GM12878 (cell line): ENCODE measurements at regions not wholly inside any gene's neighbourhood (a gene's known extent, or its start where the extent isn't known, plus 50 kb on each side); places are given as distances from the start of the nearest gene placed in this dataset.

ENCODE experiments used
- ATAC-seq: fragments of 200-7000 bp; cut with Tn5 transposase; 3 replicates; pipeline ENCODE4 v1.9.1; 2020; ENCODE audit warnings: mild to moderate bottlenecking, moderate library complexity
- BruUV-seq: library from RNA; stranded (reverse); fragments of 400-500 nt; replicated peaks from 2 replicates; lab custom pipeline; 2021; lab: Mats Ljungman, UMichigan
- CTCF ChIA-PET: fragments of 300-600 bp; sonication (Branson Sonifier 250); formaldehyde crosslinking; extraction: SDS; loops from one replicate; lab custom pipeline; 2021; ENCODE audit warnings: inconsistent platforms; lab: Yijun Ruan, JAX
- POLR2A ChIA-PET: fragments of 350-600 bp; formaldehyde crosslinking; extraction: SDS; loops from one replicate; lab custom pipeline; 2021; ENCODE audit warnings: inconsistent platforms; lab: Charles Lee
- RAD21 ChIA-PET: fragments of 300-600 bp; sonication (Branson Sonifier 250); formaldehyde crosslinking; loops from one replicate; lab custom pipeline; 2023; ENCODE audit warnings: antibody characterized with exemption; ENCODE audit not compliant: unreplicated experiment; lab: Charles Lee
- SMC1A ChIA-PET: fragments of 300-600 bp; sonication (Branson Sonifier 250); formaldehyde crosslinking; loops from one replicate; lab custom pipeline; 2023; ENCODE audit not compliant: unreplicated experiment, uncharacterized antibody; lab: Charles Lee
- DNase-seq: peaks from one replicate; pipeline ENCODE4 v3.0.0-alpha.2; 2011; ENCODE audit warnings: low read depth, low spot score
- FAIRE-seq: peaks from 3 replicates; lab custom pipeline; 2011; peaks lifted over from hg19 to GRCh38; lab: Jason Lieb, UNC
- H2AFZ ChIP-seq: 2 replicates; pipeline ENCODE4 v1.6.0; 2011; ENCODE audit warnings: low read depth, low read length, control low read depth; ENCODE audit not compliant: control insufficient read depth
- H3K27ac ChIP-seq: 2 replicates; pipeline ENCODE4 v1.5.1; 2011; ENCODE audit warnings: control low read depth; ENCODE audit not compliant: control insufficient read depth, insufficient read depth
- H3K27me3 ChIP-seq, 2 experiments: replicated peaks in 1 of 2; 2 replicates each; pipeline versions ENCODE4 v1.6.0 to v1.6.1; 2011; ENCODE audit warnings: low read length in 1 of 2; ENCODE audit not compliant: control insufficient read depth in 2 of 2, insufficient read depth in 2 of 2
- H3K36me3 ChIP-seq, 2 experiments: 2 replicates each; pipeline ENCODE4 v1.5.1; 2011; ENCODE audit warnings: low read length in 1 of 2; ENCODE audit not compliant: control insufficient read depth in 2 of 2, insufficient read depth in 2 of 2
- H3K4me1 ChIP-seq: 2 replicates; pipeline ENCODE4 v1.6.1; 2011; ENCODE audit warnings: mild to moderate bottlenecking, low read length, moderate library complexity, mixed read lengths; ENCODE audit not compliant: control insufficient read depth, insufficient read depth
- H3K4me2 ChIP-seq: 2 replicates; pipeline ENCODE4 v1.6.0; 2011; ENCODE audit warnings: control low read depth; ENCODE audit not compliant: control insufficient read depth, insufficient read depth
- H3K4me3 ChIP-seq: fragments of 200-600 bp; sonication (generic); 2 replicates; pipeline ENCODE4 v1.5.1; 2016
- H3K79me2 ChIP-seq: 2 replicates; pipeline ENCODE4 v1.6.0; 2011; ENCODE audit warnings: low read length; ENCODE audit not compliant: control insufficient read depth, insufficient read depth
- H3K9ac ChIP-seq: 2 replicates; pipeline ENCODE4 v1.8.0; 2011; ENCODE audit warnings: low read length, control low read depth, mixed read lengths; ENCODE audit not compliant: control insufficient read depth, insufficient read depth
- H3K9me3 ChIP-seq: replicated peaks from 3 replicates; pipeline ENCODE4 v1.5.1; 2011; ENCODE audit warnings: mild to moderate bottlenecking, low read length; ENCODE audit not compliant: control insufficient read depth, insufficient read depth
- H4K20me1 ChIP-seq: 2 replicates; pipeline ENCODE4 v1.6.0; 2011; ENCODE audit not compliant: control insufficient read depth, insufficient read depth
- CEBPZ ChIP-seq: fragments of 150-350 bp; IDR thresholded peaks from 2 replicates; pipeline ENCODE4 v1.6.1; 2016; ENCODE audit warnings: low read depth, low read length
- CREM ChIP-seq: IDR thresholded peaks from 2 replicates; pipeline ENCODE4 v1.6.1; 2014; ENCODE audit warnings: antibody characterized with exemption, low read depth
- GABPA ChIP-seq: IDR thresholded peaks from 2 replicates; pipeline ENCODE4 v1.6.1; 2014; ENCODE audit warnings: antibody characterized with exemption, low read depth, mild to moderate bottlenecking, inconsistent platforms
- IKZF1 ChIP-seq: fragments of 450-650 bp; conservative IDR thresholded peaks from 2 replicates; pipeline ENCODE4 v1.6.1; 2017; ENCODE audit warnings: antibody characterized with exemption, mild to moderate bottlenecking
- MYB ChIP-seq: fragments of 150-350 bp; IDR thresholded peaks from 2 replicates; pipeline ENCODE4 v1.6.1; 2014; ENCODE audit warnings: mild to moderate bottlenecking, low read depth, low read length, borderline replicate concordance
- NFYA ChIP-seq: IDR thresholded peaks from 2 replicates; pipeline ENCODE4 v1.6.1; 2011; ENCODE audit warnings: low read depth, mild to moderate bottlenecking, low read length, improper control_type of control experiment, borderline replicate concordance
- TCF3 ChIP-seq: IDR thresholded peaks from 2 replicates; pipeline ENCODE4 v1.6.1; 2012; ENCODE audit warnings: low read depth, mild to moderate bottlenecking, low read length, borderline replicate concordance; ENCODE audit not compliant: insufficient read depth
- USF2 ChIP-seq: IDR thresholded peaks from 2 replicates; pipeline ENCODE4 v1.6.1; 2011; ENCODE audit warnings: low read depth, low read length, improper control_type of control experiment, borderline replicate concordance
- ZBTB33 ChIP-seq: fragments of 450-650 bp; IDR thresholded peaks from 2 replicates; pipeline ENCODE4 v1.6.1; 2017; ENCODE audit warnings: mild to moderate bottlenecking
- WGBS: methylation state at CpG from one replicate; pipeline ENCODE4 v1.1.6; 2016; ENCODE audit warnings: low lambda C conversion rate; ENCODE audit not compliant: insufficient replicate concordance, insufficient coverage; ENCODE audit errors: missing lambda C conversion rate; 5-methylcytosine and 5-hydroxymethylcytosine counted together
- in situ Hi-C: fragments of 300-500 bp; cut with MboI; formaldehyde crosslinking; loops from 9 replicates; pipeline ENCODE4 v1.14.3; 2018; ENCODE audit warnings: mixed read lengths
- intact Hi-C: fragments of 100-400 bp; cut with micrococcal nuclease; formaldehyde crosslinking; loops from one replicate; pipeline ENCODE4 v1.14.2; 2022; ENCODE audit not compliant: unreplicated experiment

GRCh38 chr17:71935341-71935740 is 185.5 kb upstream of the SOX9 start:
- Histone ChIP-seq H3K9ac (no peak overlapping the region), H3K27ac (no peak overlapping the region), H4K20me1 (no peaks in the 10 kb centered on the region), H3K36me3 (no peaks in the 10 kb centered on the region), H3K4me3 (no peak overlapping the region)
- in situ Hi-C loops: no loop called here
- BruUV-seq: no TSS peak
- no peak for ATAC-seq
- ChIA-PET SMC1A (no interaction called here), RAD21 (no interaction called here)
- TF ChIP-seq GABPA (no peak), TCF3 (no peak), USF2 (no peak), CEBPZ (no peak), NFYA (no peak), IKZF1 (no peak), MYB (no peak), CREM (no peak), ZBTB33 (no peak)
- TF ChIP-seq, all 136 proteins: peak for 0
- no peak overlapping the region for H2AFZ ChIP-seq
- peaks cover 7% of the 10 kb centered on the region; the same call in 1 of the 2 replicates for H3K4me1 ChIP-seq
- intact Hi-C loops: no loop called here
- 44% methylated on average over 2 of the region's 2 CpGs for WGBS
- H3K4me2 ChIP-seq: no peak overlapping the region
- DNase-seq (no peak), FAIRE-seq (no peak)
- no peaks in the 10 kb centered on the region for H3K79me2 ChIP-seq
- H3K27me3 ChIP-seq: no peaks in the 10 kb centered on the region
- POLR2A ChIA-PET: interaction anchor here (0.6 kb wide), 1 partner anchor 87 kb away, joined by 3 read pairs; no protein-coding TSS in a partner anchor
- no peaks in the 10 kb centered on the region for H3K9me3 ChIP-seq
- CTCF ChIA-PET: no interaction called here
